PC-3 (cell line): ENCODE measurements at regions not wholly inside any gene's neighbourhood (a gene's known extent, or its start where the extent isn't known, plus 50 kb on each side); places are given as distances from the start of the nearest gene placed in this dataset.

Source experiments
- ATAC-seq: fragments of 200-7000 bp; cut with Tn5 transposase; 2 replicates; pipeline ENCODE4 v1.9.1; 2020; ENCODE audit warnings: mild to moderate bottlenecking, moderate library complexity
- BruUV-seq: library from RNA; stranded (reverse); fragments of 400-500 nt; replicated peaks from 2 replicates; lab custom pipeline; 2021; lab: Mats Ljungman, UMichigan
- CTCF ChIA-PET: fragments of 300-600 bp; sonication (Branson Sonifier 250); formaldehyde crosslinking; loops from one replicate; lab custom pipeline; 2022; ENCODE audit warnings: antibody characterized with exemption; lab: Charles Lee
- POLR2A ChIA-PET: fragments of 300-600 bp; sonication (Branson Sonifier 250); formaldehyde crosslinking; loops from one replicate; lab custom pipeline; 2022; ENCODE audit warnings: antibody characterized with exemption; ENCODE audit not compliant: unreplicated experiment; lab: Charles Lee
- DNase-seq: peaks from one replicate; pipeline ENCODE4 v3.0.0-alpha.2; 2015
- H2AFZ ChIP-seq: fragments of 300-600 bp; sonication (generic); 2 replicates; pipeline ENCODE4 v1.6.0; 2016; ENCODE audit warnings: antibody characterized with exemption, low read length
- H3F3A ChIP-seq: fragments of 300-600 bp; sonication (generic); one replicate; pipeline ENCODE4 v1.6.0; 2017; ENCODE audit warnings: antibody characterized with exemption, low read length, control low read depth, mild to moderate bottlenecking; ENCODE audit not compliant: unreplicated experiment
- H3K27ac ChIP-seq: fragments of 300-600 bp; sonication (generic); 2 replicates; pipeline ENCODE4 v1.5.1; 2016; ENCODE audit warnings: mild to moderate bottlenecking, low read length
- H3K27me3 ChIP-seq: fragments of 300-600 bp; sonication (generic); 2 replicates; pipeline ENCODE4 v1.6.1; 2016; ENCODE audit warnings: low read length, mixed read lengths
- H3K36me3 ChIP-seq: fragments of 300-600 bp; sonication (generic); 2 replicates; pipeline ENCODE4 v1.6.1; 2016; ENCODE audit warnings: low read depth, mixed run types, low read length, mixed read lengths
- H3K4me1 ChIP-seq: fragments of 300-600 bp; sonication (generic); 2 replicates; pipeline ENCODE4 v1.5.1; 2016; ENCODE audit warnings: low read length; ENCODE audit not compliant: insufficient read depth
- H3K4me2 ChIP-seq: fragments of 300-600 bp; sonication (generic); 2 replicates; pipeline ENCODE4 v1.6.0; 2016; ENCODE audit warnings: low read length
- H3K4me3 ChIP-seq: fragments of 300-600 bp; sonication (generic); 2 replicates; pipeline ENCODE4 v1.5.1; 2016; ENCODE audit warnings: mild to moderate bottlenecking, low read length, mixed read lengths
- H3K79me2 ChIP-seq: fragments of 300-600 bp; sonication (generic); 2 replicates; pipeline ENCODE4 v1.6.1; 2017; ENCODE audit warnings: low read length, mixed read lengths
- H3K9ac ChIP-seq: fragments of 300-600 bp; sonication (generic); 2 replicates; pipeline ENCODE4 v1.6.0; 2016; ENCODE audit warnings: mild to moderate bottlenecking, low read length
- H3K9me2 ChIP-seq: fragments of 300-600 bp; sonication (generic); replicated peaks from 2 replicates; pipeline ENCODE4 v1.6.1; 2016; ENCODE audit warnings: mixed run types, low read length, mixed read lengths
- H3K9me3 ChIP-seq: fragments of 300-600 bp; sonication (generic); 2 replicates; pipeline ENCODE4 v1.6.1; 2016; ENCODE audit warnings: low read length, mixed read lengths
- H4K20me1 ChIP-seq: fragments of 300-600 bp; sonication (generic); 2 replicates; pipeline ENCODE4 v1.6.1; 2016; ENCODE audit warnings: low read length, mixed read lengths
- CTCF ChIP-seq: fragments of 300-600 bp; sonication (generic); conservative IDR thresholded peaks from 2 replicates; pipeline ENCODE4 v1.5.1; 2017; ENCODE audit warnings: antibody characterized with exemption, low read depth, mild to moderate bottlenecking, low read length
- EZH2 ChIP-seq: fragments of 300-600 bp; sonication (generic); IDR thresholded peaks from one replicate; pipeline ENCODE4 v1.6.1; 2017; ENCODE audit warnings: antibody characterized with exemption, mild to moderate bottlenecking, low read length; ENCODE audit not compliant: unreplicated experiment
- EZH2phosphoT487 ChIP-seq: fragments of 300-600 bp; sonication (generic); IDR thresholded peaks from 2 replicates; pipeline ENCODE4 v1.6.1; 2018; ENCODE audit warnings: mild to moderate bottlenecking, antibody characterized with exemption, low read length, borderline replicate concordance
- intact Hi-C: fragments of 100-400 bp; cut with micrococcal nuclease; formaldehyde crosslinking; loops from 2 replicates; pipeline ENCODE4 v1.9.0; 2023

- ChIA-PET POLR2A (no interaction called here), CTCF (no interaction called here)
- no TSS peak for BruUV-seq
- H3K9me3 ChIP-seq: no peaks in the 10 kb centered on the region
- ATAC-seq (peak; percentile 25), DNase-seq (peak; percentile 68)
- peaks cover 41% of the 10 kb centered on the region for H3K4me1 ChIP-seq
- H3K9me2 ChIP-seq: no peaks in the 10 kb centered on the region
- H2AFZ ChIP-seq: no peak overlapping the region
- H3K79me2 ChIP-seq: no peaks in the 10 kb centered on the region
- H3K9ac ChIP-seq: peak overlapping the region; percentile 18; the same call in 1 of the 2 replicates
- no peak overlapping the region for H3K4me3 ChIP-seq
- no peaks in the 10 kb centered on the region for H3K36me3 ChIP-seq
- H3K27ac ChIP-seq: peak overlapping the region; percentile 89
- H3K27me3 ChIP-seq: no peaks in the 10 kb centered on the region
- peak overlapping the region; percentile 33 for H3K4me2 ChIP-seq
- TF ChIP-seq EZH2: no peak
- TF ChIP-seq CTCF: no peak
- TF ChIP-seq EZH2phosphoT487: no peak
- H4K20me1 ChIP-seq: no peaks in the 10 kb centered on the region
- intact Hi-C loops: no loop called here
- no peaks in the 10 kb centered on the region for H3F3A ChIP-seq
These were observed 161.3 kb downstream of the INSIG2 start for GRCh38 chr2:118249531-118249930.

DNA sequence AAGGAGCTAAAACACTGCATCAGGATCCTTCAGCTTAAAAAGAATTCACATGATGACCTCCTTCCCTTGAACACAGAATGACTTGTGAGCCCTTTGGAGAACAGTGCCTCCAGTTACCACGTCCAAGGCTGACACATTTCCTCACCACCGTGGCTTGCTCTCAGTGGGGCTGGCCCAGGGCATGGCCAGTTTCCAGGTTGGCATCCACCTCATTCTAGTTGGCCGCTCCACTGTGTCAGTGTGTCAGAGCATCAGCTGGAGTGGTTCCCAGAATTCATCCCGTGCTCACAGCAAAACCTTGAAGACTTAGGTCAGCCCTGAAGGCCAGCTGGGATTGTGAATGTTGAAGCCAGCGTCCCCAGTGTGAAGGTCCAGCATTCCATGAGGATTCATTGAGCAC lies 158.5 kb downstream of the INSIG2 start:
- peak; percentile 86 for DNase-seq
- no peaks in the 10 kb centered on the region for H3K79me2 ChIP-seq
- intact Hi-C loops: no loop called here
- H3K4me3 ChIP-seq: no peak overlapping the region
- no peaks in the 10 kb centered on the region for H4K20me1 ChIP-seq
- no peaks in the 10 kb centered on the region for H3K36me3 ChIP-seq
- ChIA-PET CTCF (no interaction called here), POLR2A (no interaction called here)
- no peaks in the 10 kb centered on the region for H3K9me2 ChIP-seq
- H3K4me1 ChIP-seq: peaks cover 57% of the 10 kb centered on the region
- H3K27ac ChIP-seq: peak overlapping the region; percentile 19; the same call in 1 of the 2 replicates
- no peak overlapping the region for H3K9ac ChIP-seq
- no peak overlapping the region for H3K4me2 ChIP-seq
- H3F3A ChIP-seq: no peaks in the 10 kb centered on the region
- ATAC-seq: peak; percentile 59
- TF ChIP-seq EZH2phosphoT487: no peak
- no peak for TF ChIP-seq EZH2
- no peak for TF ChIP-seq CTCF
- no peak overlapping the region for H2AFZ ChIP-seq
- H3K9me3 ChIP-seq: no peaks in the 10 kb centered on the region
- H3K27me3 ChIP-seq: no peaks in the 10 kb centered on the region
- no TSS peak for BruUV-seq

DNA sequence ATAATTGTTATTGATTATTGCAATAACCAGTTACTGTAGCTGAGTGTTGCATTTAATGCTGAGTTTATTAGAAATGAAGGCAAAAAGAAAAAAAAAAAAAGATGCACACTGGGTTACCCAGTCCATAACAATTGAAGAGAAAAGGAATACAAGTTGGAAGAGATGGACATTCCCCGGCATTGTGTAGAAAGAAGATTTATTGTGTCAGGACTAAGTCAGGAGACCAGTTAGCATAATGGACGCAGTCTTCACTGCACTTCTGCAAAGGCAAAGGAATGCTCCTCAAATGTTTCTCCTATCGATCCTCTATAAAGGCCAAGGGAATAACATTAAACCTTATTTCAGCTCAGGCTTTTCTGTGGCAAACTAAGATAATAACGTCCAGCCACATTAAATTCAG lies 157.8 kb downstream of the INSIG2 start:
- no peaks in the 10 kb centered on the region for H3K9me2 ChIP-seq
- no peaks in the 10 kb centered on the region for H3K36me3 ChIP-seq
- intact Hi-C loops: no loop called here
- ChIA-PET CTCF (no interaction called here), POLR2A (no interaction called here)
- H3F3A ChIP-seq: no peaks in the 10 kb centered on the region
- H3K27ac ChIP-seq: peak overlapping the region; percentile 19; the same call in 1 of the 2 replicates
- peaks cover 59% of the 10 kb centered on the region for H3K4me1 ChIP-seq
- no TSS peak for BruUV-seq
- DNase-seq: no peak
- no peak for TF ChIP-seq EZH2
- TF ChIP-seq EZH2phosphoT487: no peak
- no peak for TF ChIP-seq CTCF
- no peaks in the 10 kb centered on the region for H4K20me1 ChIP-seq
- no peak for ATAC-seq
- no peak overlapping the region for H3K9ac ChIP-seq
- no peaks in the 10 kb centered on the region for H3K79me2 ChIP-seq
- no peak overlapping the region for H3K4me2 ChIP-seq
- no peaks in the 10 kb centered on the region for H3K27me3 ChIP-seq
- no peaks in the 10 kb centered on the region for H3K9me3 ChIP-seq
- H2AFZ ChIP-seq: no peak overlapping the region
- H3K4me3 ChIP-seq: no peak overlapping the region
